ENCODE measurements at regions not wholly inside any gene's neighbourhood (a gene's known extent, or its start where the extent isn't known, plus 50 kb on each side); places are given as distances from the start of the nearest gene placed in this dataset.
A peak's percentile ranks its signal among the peaks of the same experiment; 100 is the strongest.

GRCh38 chr13:73997964-73998363, 136.2 kb downstream of the KLF12 start:
- DNase-seq: no peak

- DNase-seq: no peak
Measured at GRCh38 chr13:73996569-73996968, 137.6 kb downstream of the KLF12 start.

GRCh38 chr13:73995736-73996135, 138.5 kb downstream of the KLF12 start:
- DNase-seq: no peak

- peak; percentile 7 to 20 for DNase-seq
Measured at GRCh38 chr13:73993661-73994060, 140.5 kb downstream of the KLF12 start.

GRCh38 chr13:73991884-73992283, 142.3 kb downstream of the KLF12 start:
- peak; percentile 63 to 89 for DNase-seq

GRCh38 chr13:73991384-73991783, 142.8 kb downstream of the KLF12 start:
- peak in 1 of 2 experiments; percentile 63 for DNase-seq

- peak in 1 of 2 experiments; percentile 20 for DNase-seq
Measured at GRCh38 chr13:73989244-73989843, 144.9 kb downstream of the KLF12 start.

- no peak for DNase-seq
Measured at GRCh38 chr13:73988461-73988860, 145.7 kb downstream of the KLF12 start.

- DNase-seq: no peak
Measured at GRCh38 chr13:73987618-73988017, 146.6 kb downstream of the KLF12 start.

- no peak for DNase-seq
Measured at GRCh38 chr13:73985783-73986182, 148.4 kb downstream of the KLF12 start.

- DNase-seq: peak; percentile 46 to 63
Measured at GRCh38 chr13:73984949-73985691, 149.1 kb downstream of the KLF12 start.

- DNase-seq: no peak
Measured at GRCh38 chr13:73984201-73984600, 150.0 kb downstream of the KLF12 start.

- no peak for DNase-seq
Measured at GRCh38 chr13:73983109-73983508, 151.1 kb downstream of the KLF12 start.

GRCh38 chr13:73981595-73981994, 152.6 kb downstream of the KLF12 start:
- no peak for DNase-seq

GRCh38 chr13:73975767-73976166, 158.4 kb downstream of the KLF12 start:
- no peak for DNase-seq

- no peak for DNase-seq
Measured at GRCh38 chr13:73974051-73974450, 160.2 kb downstream of the KLF12 start.

- no peak for DNase-seq
Measured at GRCh38 chr13:73973156-73973555, 161.0 kb downstream of the KLF12 start.

- DNase-seq: no peak
Measured at GRCh38 chr13:73972545-73972944, 161.7 kb downstream of the KLF12 start.

GRCh38 chr13:73971481-73971880, 162.7 kb downstream of the KLF12 start:
- no peak for DNase-seq

- no peak for DNase-seq
Measured at GRCh38 chr13:73970421-73971055, 163.7 kb downstream of the KLF12 start.

- DNase-seq: no peak
Measured at GRCh38 chr13:73967397-73968165, 166.6 kb downstream of the KLF12 start.

GRCh38 chr13:73966331-73966730, 167.9 kb downstream of the KLF12 start:
- no peak for DNase-seq

- no peak for DNase-seq
Measured at GRCh38 chr13:73962284-73962683, 171.9 kb downstream of the KLF12 start.
